NCI-H146 treated with DMSO at 0.1 percent for 48 hours (cell line): ENCODE measurements at regions not wholly inside any gene's neighbourhood (a gene's known extent, or its start where the extent isn't known, plus 50 kb on each side); places are given as distances from the start of the nearest gene placed in this dataset.
"Not testable (repeated sequence)": the region's sequence is repeated elsewhere in the genome, so short reads cannot be mapped to it uniquely, and the experiment has no call there.

Experiments
- DNase-seq: peaks from one replicate; lab custom pipeline; 2025; ENCODE audit not compliant: unreplicated experiment; lab: John Stamatoyannopoulos, UW

- no peak for DNase-seq
These were observed 390.6 kb downstream of the TNS3 start for GRCh38 chr7:47191316-47191715.

GRCh38 chr7:47190462-47190861 lies 391.4 kb downstream of the TNS3 start:
- DNase-seq: no peak

- DNase-seq: no peak
These were observed 393.1 kb downstream of the TNS3 start for GRCh38 chr7:47188653-47189315.

GRCh38 chr7:47188136-47188535 lies 393.8 kb downstream of the TNS3 start:
- DNase-seq: no peak

- no peak for DNase-seq
These were observed 395.6 kb downstream of the TNS3 start for GRCh38 chr7:47186316-47186715.

GRCh38 chr7:47185839-47186238 lies 396.1 kb downstream of the TNS3 start:
- no peak for DNase-seq

- DNase-seq: no peak
These were observed 396.7 kb downstream of the TNS3 start for GRCh38 chr7:47185170-47185569.

- no peak for DNase-seq
These were observed 397.9 kb downstream of the TNS3 start for GRCh38 chr7:47183862-47184590.

- no peak for DNase-seq
These were observed 400.1 kb downstream of the TNS3 start for GRCh38 chr7:47181746-47182361.

- no peak for DNase-seq
These were observed 401.4 kb downstream of the TNS3 start for GRCh38 chr7:47180516-47180826.

- peak; percentile 19 for DNase-seq
These were observed 401.9 kb downstream of the TNS3 start for GRCh38 chr7:47179812-47180515.

- not testable (repeated sequence) for DNase-seq
These were observed 409.0 kb downstream of the TNS3 start for GRCh38 chr7:47172602-47173539.

GRCh38 chr7:47170516-47170915 lies 411.4 kb downstream of the TNS3 start:
- DNase-seq: no peak

- no peak for DNase-seq
These were observed 427.1 kb downstream of the TNS3 start for GRCh38 chr7:47154791-47155190.

- DNase-seq: no peak
These were observed 428.3 kb downstream of the TNS3 start for GRCh38 chr7:47153576-47153975.

- DNase-seq: no peak
These were observed 428.9 kb downstream of the TNS3 start for GRCh38 chr7:47153058-47153457.

GRCh38 chr7:47152307-47152706 lies 429.6 kb downstream of the TNS3 start:
- no peak for DNase-seq

GRCh38 chr7:47150497-47151260 lies 431.2 kb downstream of the TNS3 start:
- no peak for DNase-seq

- no peak for DNase-seq
These were observed 431.9 kb downstream of the TNS3 start for GRCh38 chr7:47149971-47150370.
